G401.6 (cell line): ENCODE measurements at regions not wholly inside any gene's neighbourhood (a gene's known extent, or its start where the extent isn't known, plus 50 kb on each side); places are given as distances from the start of the nearest gene placed in this dataset.
"Not testable (repeated sequence)": the region's sequence is repeated elsewhere in the genome, so short reads cannot be mapped to it uniquely, and the experiment has no call there.

Source experiments
- FAIRE-seq: peaks from 2 replicates; lab custom pipeline; 2012; peaks lifted over from hg19 to GRCh38; lab: Jason Lieb, UNC

- no peak for FAIRE-seq
Observed at GRCh38 chr3:31290046-31290445, 242.7 kb upstream of the STT3B start.

GRCh38 chr3:31291818-31292217 lies 240.9 kb upstream of the STT3B start:
- FAIRE-seq, result no peak

- FAIRE-seq, result no peak
Observed at GRCh38 chr3:31294430-31295149, 238.1 kb upstream of the STT3B start.

- no peak for FAIRE-seq
Observed at GRCh38 chr3:31295150-31295765, 237.5 kb upstream of the STT3B start.

GRCh38 chr3:31297726-31298298 lies 234.9 kb upstream of the STT3B start:
- FAIRE-seq, result no peak

GRCh38 chr3:31300456-31301443 lies 232.0 kb upstream of the STT3B start:
- no peak for FAIRE-seq

GRCh38 chr3:31302343-31302742 lies 230.4 kb upstream of the STT3B start:
- FAIRE-seq, result no peak

- FAIRE-seq, result no peak
Observed at GRCh38 chr3:31305340-31305739, 227.4 kb upstream of the STT3B start.

GRCh38 chr3:31307131-31307785 lies 225.5 kb upstream of the STT3B start:
- no peak for FAIRE-seq

- no peak for FAIRE-seq
Observed at GRCh38 chr3:31311559-31311958, 221.2 kb upstream of the STT3B start.

GRCh38 chr3:31312400-31312799 lies 220.3 kb upstream of the STT3B start:
- no peak for FAIRE-seq

GRCh38 chr3:31314258-31314657 lies 218.5 kb upstream of the STT3B start:
- FAIRE-seq, result no peak

GRCh38 chr3:31319332-31319731 lies 213.4 kb upstream of the STT3B start:
- FAIRE-seq, result no peak

- no peak for FAIRE-seq
Observed at GRCh38 chr3:31321620-31322019, 211.1 kb upstream of the STT3B start.

GRCh38 chr3:31322460-31322859 lies 210.3 kb upstream of the STT3B start:
- no peak for FAIRE-seq

GRCh38 chr3:31327826-31328357 lies 204.8 kb upstream of the STT3B start:
- not testable (repeated sequence) for FAIRE-seq

GRCh38 chr3:31331278-31331677 lies 201.4 kb upstream of the STT3B start:
- FAIRE-seq, result no peak

GRCh38 chr3:31341130-31341529 lies 191.6 kb upstream of the STT3B start:
- FAIRE-seq, result no peak

- no peak for FAIRE-seq
Observed at GRCh38 chr3:31343075-31343474, 189.7 kb upstream of the STT3B start.

- FAIRE-seq, result no peak
Observed at GRCh38 chr3:31345581-31345980, 187.1 kb upstream of the STT3B start.

- FAIRE-seq, result no peak
Observed at GRCh38 chr3:31346542-31346979, 186.2 kb upstream of the STT3B start.
